ENCODE measurements at regions not wholly inside any gene's neighbourhood (a gene's known extent, or its start where the extent isn't known, plus 50 kb on each side); places are given as distances from the start of the nearest gene placed in this dataset.

DNA sequence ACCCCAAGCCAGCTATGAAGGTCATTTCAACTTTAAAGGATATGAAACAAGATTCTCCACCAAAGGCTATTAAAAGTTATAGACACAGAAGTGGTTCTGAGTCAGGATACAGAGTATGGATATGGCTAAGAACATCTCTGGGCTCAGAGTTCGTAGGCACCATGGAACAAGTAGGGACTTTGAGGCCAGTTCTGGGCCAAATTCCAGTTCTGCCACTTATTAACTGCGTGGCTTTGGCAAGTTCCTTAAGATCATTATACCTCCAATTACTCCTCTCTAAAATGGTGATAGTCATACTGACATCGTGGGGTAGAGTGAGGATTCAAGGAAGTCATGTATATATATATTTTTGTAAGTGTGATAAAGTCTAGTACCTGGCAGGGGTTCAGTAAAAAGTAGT lies 105.8 kb upstream of the NFE2L3 start:
- no peak for TF ChIP-seq POLR2A (IDR thresholded peaks at IDR 0.05)
- TF ChIP-seq, protein P1, sequence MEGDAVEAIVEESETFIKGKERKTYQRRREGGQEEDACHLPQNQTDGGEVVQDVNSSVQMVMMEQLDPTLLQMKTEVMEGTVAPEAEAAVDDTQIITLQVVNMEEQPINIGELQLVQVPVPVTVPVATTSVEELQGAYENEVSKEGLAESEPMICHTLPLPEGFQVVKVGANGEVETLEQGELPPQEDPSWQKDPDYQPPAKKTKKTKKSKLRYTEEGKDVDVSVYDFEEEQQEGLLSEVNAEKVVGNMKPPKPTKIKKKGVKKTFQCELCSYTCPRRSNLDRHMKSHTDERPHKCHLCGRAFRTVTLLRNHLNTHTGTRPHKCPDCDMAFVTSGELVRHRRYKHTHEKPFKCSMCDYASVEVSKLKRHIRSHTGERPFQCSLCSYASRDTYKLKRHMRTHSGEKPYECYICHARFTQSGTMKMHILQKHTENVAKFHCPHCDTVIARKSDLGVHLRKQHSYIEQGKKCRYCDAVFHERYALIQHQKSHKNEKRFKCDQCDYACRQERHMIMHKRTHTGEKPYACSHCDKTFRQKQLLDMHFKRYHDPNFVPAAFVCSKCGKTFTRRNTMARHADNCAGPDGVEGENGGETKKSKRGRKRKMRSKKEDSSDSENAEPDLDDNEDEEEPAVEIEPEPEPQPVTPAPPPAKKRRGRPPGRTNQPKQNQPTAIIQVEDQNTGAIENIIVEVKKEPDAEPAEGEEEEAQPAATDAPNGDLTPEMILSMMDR (IDR thresholded peaks at IDR 0.05): no peak
